Testis (tissue), 2 donors: ENCODE measurements at regions not wholly inside any gene's neighbourhood (a gene's known extent, or its start where the extent isn't known, plus 50 kb on each side); places are given as distances from the start of the nearest gene placed in this dataset.

Experiments
- POLR2A ChIP-seq: fragments of 450-650 bp; IDR thresholded peaks from one replicate; pipeline ENCODE4 v1.6.1; 2017; ENCODE audit warnings: antibody characterized with exemption, mild to moderate bottlenecking, moderate library complexity
- TF ChIP-seq, protein P1 (sequence below), 3 experiments: fragments of 450-650 bp in 2 of 3; fragments of 200-600 bp in 1 of 3; sonication (generic) in 1 of 3; IDR thresholded peaks; one replicate each; pipeline ENCODE4 v1.5.1; 2016 to 2019; ENCODE audit warnings: antibody characterized with exemption in 3 of 3, mild to moderate bottlenecking in 2 of 3, moderate library complexity in 1 of 3

DNA sequence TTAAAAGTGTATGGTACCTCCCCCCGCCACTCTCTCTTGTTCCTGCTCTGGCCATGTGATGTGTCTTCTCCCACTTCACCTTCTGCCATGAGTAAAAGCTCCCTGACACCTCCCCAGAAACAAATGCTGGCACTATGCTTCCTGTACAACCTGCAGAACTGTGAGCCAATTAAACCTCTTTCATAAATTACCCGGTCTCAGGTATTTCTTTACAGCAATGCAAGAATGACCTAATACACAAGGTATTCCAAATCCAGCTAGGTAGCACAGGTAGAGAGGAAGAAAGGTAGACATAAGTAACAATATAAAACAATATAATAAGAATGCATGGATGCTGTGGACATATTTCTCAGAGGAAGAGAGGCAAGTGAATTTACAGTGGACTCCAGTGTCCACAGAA is 394.1 kb upstream of the ARID1B start:
- TF ChIP-seq, protein P1, sequence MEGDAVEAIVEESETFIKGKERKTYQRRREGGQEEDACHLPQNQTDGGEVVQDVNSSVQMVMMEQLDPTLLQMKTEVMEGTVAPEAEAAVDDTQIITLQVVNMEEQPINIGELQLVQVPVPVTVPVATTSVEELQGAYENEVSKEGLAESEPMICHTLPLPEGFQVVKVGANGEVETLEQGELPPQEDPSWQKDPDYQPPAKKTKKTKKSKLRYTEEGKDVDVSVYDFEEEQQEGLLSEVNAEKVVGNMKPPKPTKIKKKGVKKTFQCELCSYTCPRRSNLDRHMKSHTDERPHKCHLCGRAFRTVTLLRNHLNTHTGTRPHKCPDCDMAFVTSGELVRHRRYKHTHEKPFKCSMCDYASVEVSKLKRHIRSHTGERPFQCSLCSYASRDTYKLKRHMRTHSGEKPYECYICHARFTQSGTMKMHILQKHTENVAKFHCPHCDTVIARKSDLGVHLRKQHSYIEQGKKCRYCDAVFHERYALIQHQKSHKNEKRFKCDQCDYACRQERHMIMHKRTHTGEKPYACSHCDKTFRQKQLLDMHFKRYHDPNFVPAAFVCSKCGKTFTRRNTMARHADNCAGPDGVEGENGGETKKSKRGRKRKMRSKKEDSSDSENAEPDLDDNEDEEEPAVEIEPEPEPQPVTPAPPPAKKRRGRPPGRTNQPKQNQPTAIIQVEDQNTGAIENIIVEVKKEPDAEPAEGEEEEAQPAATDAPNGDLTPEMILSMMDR (IDR thresholded peaks at IDR 0.05): no peak
- no peak for TF ChIP-seq POLR2A
